Skeletal muscle tissue (tissue), 3 donors: ENCODE measurements at regions not wholly inside any gene's neighbourhood (a gene's known extent, or its start where the extent isn't known, plus 50 kb on each side); places are given as distances from the start of the nearest gene placed in this dataset.
"Not testable (repeated sequence)": the region's sequence is repeated elsewhere in the genome, so short reads cannot be mapped to it uniquely, and the experiment has no call there.

Source experiments
- H3K27ac ChIP-seq: one replicate; pipeline ENCODE4 v1.7.0; 2013; ENCODE audit warnings: mild to moderate bottlenecking, low read depth, low read length, inconsistent platforms
- H3K27me3 ChIP-seq, 3 donors: one replicate each; pipeline ENCODE4 v1.7.0; 2013; ENCODE audit warnings: low read length in 3 of 3; ENCODE audit not compliant: control insufficient read depth in 3 of 3, insufficient read depth in 3 of 3
- H3K36me3 ChIP-seq, 3 donors: one replicate each; pipeline ENCODE4 v1.7.0; 2013; ENCODE audit warnings: low read length in 3 of 3; ENCODE audit not compliant: control insufficient read depth in 3 of 3, insufficient read depth in 3 of 3
- H3K4me1 ChIP-seq, 3 donors: one replicate each; pipeline ENCODE4 v1.7.0; 2013; ENCODE audit warnings: low read length in 3 of 3, mild to moderate bottlenecking in 3 of 3; ENCODE audit not compliant: control insufficient read depth in 3 of 3, insufficient read depth in 3 of 3
- H3K4me3 ChIP-seq, 3 donors: one replicate each; pipeline ENCODE4 v1.7.0; 2013; ENCODE audit warnings: low read length in 3 of 3
- H3K9ac ChIP-seq, 3 donors: one replicate each; pipeline ENCODE4 v1.7.0; 2013; ENCODE audit warnings: low read length in 3 of 3, mild to moderate bottlenecking in 3 of 3, moderate library complexity in 2 of 3, low read depth in 1 of 3
- H3K9me3 ChIP-seq, 3 donors: one replicate each; pipeline ENCODE4 v1.7.0; 2013; ENCODE audit warnings: low read length in 3 of 3; ENCODE audit not compliant: control insufficient read depth in 3 of 3
- donor health status: Osteomylitis.

GRCh38 chr12:29004066-29004935 is 144.8 kb upstream of the FAR2 start:
- no peaks in the 10 kb centered on the region for H3K27me3 ChIP-seq
- H3K36me3 ChIP-seq, result no peaks in the 10 kb centered on the region
- no peak overlapping the region for H3K27ac ChIP-seq
- H3K4me1 ChIP-seq, result no peaks in the 10 kb centered on the region
- no peaks in the 10 kb centered on the region for H3K9me3 ChIP-seq
- H3K4me3 ChIP-seq, result no peak overlapping the region
- no peak overlapping the region for H3K9ac ChIP-seq

- Histone ChIP-seq H3K36me3 (no peaks in the 10 kb centered on the region), H3K9me3 (no peaks in the 10 kb centered on the region), H3K9ac (no peak overlapping the region), H3K4me1 (no peaks in the 10 kb centered on the region), H3K4me3 (no peak overlapping the region), H3K27me3 (no peaks in the 10 kb centered on the region), H3K27ac (no peak overlapping the region)
These were observed 144.2 kb upstream of the FAR2 start for GRCh38 chr12:29004936-29005304.

DNA sequence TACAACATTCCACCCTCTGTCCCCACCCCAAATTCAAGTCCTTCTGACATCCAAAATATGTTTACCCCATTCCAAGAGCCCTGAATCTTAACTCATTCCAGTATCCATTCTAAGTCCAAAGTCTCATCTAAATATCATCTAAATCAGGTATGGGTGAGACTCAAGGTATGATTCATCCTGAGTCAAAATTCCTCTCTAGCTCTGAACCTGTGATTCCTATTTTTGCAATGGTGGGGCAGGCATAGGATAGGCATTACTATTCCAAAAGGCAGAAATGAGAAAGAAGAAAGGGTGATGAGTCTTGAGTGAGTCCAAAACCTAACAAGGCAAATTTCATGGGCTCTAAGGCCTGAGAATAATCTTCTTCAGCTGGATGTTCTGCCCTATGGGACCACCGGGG is 140.3 kb upstream of the FAR2 start:
- Histone ChIP-seq H3K9ac (no peak overlapping the region), H3K27ac (no peak overlapping the region), H3K4me1 (no peaks in the 10 kb centered on the region), H3K27me3 (no peaks in the 10 kb centered on the region), H3K36me3 (no peaks in the 10 kb centered on the region), H3K9me3 (no peaks in the 10 kb centered on the region), H3K4me3 (no peak overlapping the region)

GRCh38 chr12:29012673-29013072 is 136.4 kb upstream of the FAR2 start:
- H3K9me3 ChIP-seq, result no peaks in the 10 kb centered on the region
- no peak overlapping the region for H3K9ac ChIP-seq
- no peaks in the 10 kb centered on the region for H3K4me1 ChIP-seq
- H3K4me3 ChIP-seq, result no peak overlapping the region
- H3K27ac ChIP-seq, result no peak overlapping the region
- H3K27me3 ChIP-seq, result no peaks in the 10 kb centered on the region
- H3K36me3 ChIP-seq, result no peaks in the 10 kb centered on the region

DNA sequence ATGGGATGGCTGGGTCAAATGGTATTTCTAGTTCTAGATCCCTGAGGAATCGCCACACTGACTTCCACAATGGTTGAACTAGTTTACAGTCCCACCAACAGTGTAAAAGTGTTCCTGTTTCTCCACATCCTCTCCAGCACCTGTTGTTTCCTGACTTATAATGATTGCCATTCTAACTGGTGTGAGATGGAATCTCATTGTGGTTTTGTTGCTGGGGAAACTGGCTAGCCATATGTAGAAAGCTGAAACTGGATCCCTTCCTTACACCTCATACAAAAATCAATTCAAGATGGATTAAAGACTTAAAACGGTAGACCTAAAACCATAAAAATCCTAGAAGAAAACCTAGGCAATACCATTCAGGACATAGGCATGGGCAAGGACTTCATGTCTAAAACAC is 131.5 kb upstream of the FAR2 start:
- not testable (repeated sequence) for H3K27ac ChIP-seq, H3K9ac ChIP-seq, H3K4me1 ChIP-seq, H3K36me3 ChIP-seq, H3K9me3 ChIP-seq, H3K4me3 ChIP-seq, H3K27me3 ChIP-seq

DNA sequence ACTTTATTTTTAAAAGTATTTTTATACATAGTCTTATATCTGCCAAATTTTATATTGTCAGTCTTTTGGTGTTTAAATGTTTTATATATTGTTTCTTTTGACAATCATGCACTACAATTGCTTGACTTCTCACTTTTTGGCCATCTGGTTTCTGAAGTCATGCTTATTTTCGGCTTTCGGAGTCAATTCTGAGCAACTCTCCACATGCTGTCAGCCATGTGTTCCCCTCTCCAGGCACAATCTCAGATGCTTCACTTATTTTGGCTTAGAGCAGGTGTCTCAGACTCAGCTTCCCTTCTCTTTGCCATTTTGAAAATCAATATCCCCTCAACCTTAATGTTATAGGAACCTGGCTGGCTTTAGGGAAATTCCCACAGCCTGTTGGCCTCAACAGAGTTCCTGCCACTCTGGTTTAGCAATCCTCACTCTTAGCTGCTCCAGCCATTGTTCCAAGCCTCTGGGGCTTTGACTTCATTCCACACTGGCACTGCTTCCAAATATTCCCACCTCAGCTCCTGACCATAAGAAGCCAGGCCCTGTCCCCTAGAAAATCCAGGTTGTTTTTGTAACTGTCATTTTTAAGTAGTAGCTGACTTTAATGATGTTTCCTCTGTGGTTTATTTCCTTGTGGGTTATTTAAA is 125.5 kb upstream of the FAR2 start:
- no peaks in the 10 kb centered on the region for H3K9me3 ChIP-seq
- H3K4me1 ChIP-seq, result no peaks in the 10 kb centered on the region
- no peaks in the 10 kb centered on the region for H3K36me3 ChIP-seq
- no peak overlapping the region for H3K27ac ChIP-seq
- no peak overlapping the region for H3K9ac ChIP-seq
- H3K27me3 ChIP-seq, result no peaks in the 10 kb centered on the region
- H3K4me3 ChIP-seq, result no peak overlapping the region

DNA sequence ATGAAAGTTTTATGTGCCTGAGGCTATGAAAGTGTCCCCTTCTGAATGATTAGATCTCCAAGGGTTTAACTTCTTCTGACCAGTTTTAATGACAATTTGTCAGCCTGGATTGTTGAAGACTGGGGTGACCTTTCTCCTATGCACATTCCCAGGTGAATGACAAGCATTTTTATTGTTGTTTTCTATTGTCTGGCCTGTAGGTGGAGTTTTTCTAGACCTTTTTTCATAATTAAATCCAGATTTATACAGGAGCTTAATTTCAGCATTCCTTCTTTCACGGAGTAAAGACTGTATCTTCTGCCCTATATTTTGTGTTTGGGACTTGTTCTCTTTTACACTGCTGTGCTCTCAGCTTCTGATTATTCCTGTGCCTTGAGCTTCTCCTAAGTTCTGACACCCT is 125.0 kb upstream of the FAR2 start:
- no peaks in the 10 kb centered on the region for H3K9me3 ChIP-seq
- no peak overlapping the region for H3K9ac ChIP-seq
- no peaks in the 10 kb centered on the region for H3K27me3 ChIP-seq
- H3K4me1 ChIP-seq, result no peaks in the 10 kb centered on the region
- no peaks in the 10 kb centered on the region for H3K36me3 ChIP-seq
- no peak overlapping the region for H3K4me3 ChIP-seq
- H3K27ac ChIP-seq, result no peak overlapping the region

- H3K4me3 ChIP-seq, result no peak overlapping the region
- H3K4me1 ChIP-seq, result no peaks in the 10 kb centered on the region
- no peak overlapping the region for H3K9ac ChIP-seq
- no peaks in the 10 kb centered on the region for H3K9me3 ChIP-seq
- no peaks in the 10 kb centered on the region for H3K36me3 ChIP-seq
- no peaks in the 10 kb centered on the region for H3K27me3 ChIP-seq
- H3K27ac ChIP-seq, result no peak overlapping the region
These were observed 123.1 kb upstream of the FAR2 start for GRCh38 chr12:29025937-29026336.

DNA sequence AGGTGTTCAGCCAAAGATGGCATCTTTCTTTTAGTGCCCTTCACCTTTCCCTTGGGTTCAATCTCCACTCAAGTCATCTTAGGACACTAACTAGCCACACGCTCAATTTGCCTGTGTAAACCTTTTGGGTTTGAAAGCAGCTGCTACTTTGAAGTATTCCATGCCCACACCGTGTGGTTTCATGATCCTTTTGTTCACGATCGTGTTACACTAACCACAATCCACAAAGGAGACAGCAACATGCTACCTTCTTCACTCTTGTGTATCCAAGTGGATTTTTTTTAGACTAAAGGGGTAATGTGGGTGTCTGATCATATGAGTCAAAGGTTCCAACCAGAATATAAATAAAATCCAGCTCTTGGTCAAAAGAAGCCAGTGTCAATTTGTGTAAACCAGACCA is 122.7 kb upstream of the FAR2 start:
- H3K4me3 ChIP-seq, result no peak overlapping the region
- H3K9ac ChIP-seq, result no peak overlapping the region
- no peaks in the 10 kb centered on the region for H3K4me1 ChIP-seq
- H3K36me3 ChIP-seq, result no peaks in the 10 kb centered on the region
- H3K27ac ChIP-seq, result no peak overlapping the region
- H3K9me3 ChIP-seq, result no peaks in the 10 kb centered on the region
- no peaks in the 10 kb centered on the region for H3K27me3 ChIP-seq

DNA sequence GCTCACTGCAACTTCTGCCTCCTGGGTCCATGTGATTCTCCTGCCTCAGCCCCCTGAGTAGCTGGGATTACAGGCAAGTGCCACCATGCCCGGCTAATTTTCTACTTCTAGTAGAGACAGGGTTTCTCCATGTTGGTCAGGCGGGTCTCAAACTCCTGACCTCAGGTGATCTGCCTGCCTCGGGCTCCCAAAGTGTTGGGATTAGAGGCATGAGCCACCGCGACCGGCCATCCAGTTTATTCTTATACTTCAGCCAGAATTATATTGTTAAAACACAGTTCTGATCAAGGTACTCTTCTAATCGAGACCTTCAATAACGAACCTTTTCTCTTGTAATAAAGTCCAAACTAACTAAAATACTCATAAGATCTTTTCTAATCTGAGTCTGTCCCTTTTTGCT is 119.6 kb upstream of the FAR2 start:
- H3K36me3 ChIP-seq, H3K4me3 ChIP-seq, H3K27me3 ChIP-seq: not testable (repeated sequence)

More for the DNA sequence above, 119.6 kb upstream of the FAR2 start:
- not testable (repeated sequence) for H3K9me3 ChIP-seq, H3K27ac ChIP-seq, H3K9ac ChIP-seq, H3K4me1 ChIP-seq
